Fibroblast of lung (primary cell): ENCODE measurements at regions not wholly inside any gene's neighbourhood (a gene's known extent, or its start where the extent isn't known, plus 50 kb on each side); places are given as distances from the start of the nearest gene placed in this dataset.

Experiments used
- DNase-seq, 2 donors: peaks; one replicate each; pipeline versions ENCODE4 v3.0.0 to v3.0.0-alpha.2; 2010; ENCODE audit warnings: low read depth in 2 of 2
- H2AFZ ChIP-seq: 2 replicates; pipeline ENCODE4 v1.5.1; 2012; ENCODE audit warnings: low read length, control low read depth, inconsistent platforms
- H3K27ac ChIP-seq: 2 replicates; pipeline ENCODE4 v1.5.1; 2011; ENCODE audit warnings: low read length, control low read depth; ENCODE audit not compliant: insufficient read depth
- H3K27me3 ChIP-seq: 2 replicates; pipeline ENCODE4 v1.5.1; 2011; ENCODE audit warnings: mild to moderate bottlenecking, low read length; ENCODE audit not compliant: control insufficient read depth, insufficient read depth
- H3K36me3 ChIP-seq: 2 replicates; pipeline ENCODE4 v1.5.1; 2011; ENCODE audit warnings: low read length; ENCODE audit not compliant: control insufficient read depth, insufficient read depth
- H3K4me1 ChIP-seq: 2 replicates; pipeline ENCODE4 v1.5.1; 2011; ENCODE audit warnings: low read length; ENCODE audit not compliant: control insufficient read depth, insufficient read depth; ENCODE audit errors: extremely low read depth
- H3K4me2 ChIP-seq: 2 replicates; pipeline ENCODE4 v1.5.1; 2011; ENCODE audit warnings: low read length, control low read depth; ENCODE audit not compliant: insufficient read depth; ENCODE audit errors: extremely low read depth
- H3K4me3 ChIP-seq, 4 experiments: fragments of 200-600 bp in 1 of 4; sonication (generic) in 1 of 4; replicated peaks in 1 of 4; 2 replicates each; pipeline ENCODE4 v1.5.1; 2011 to 2016; ENCODE audit warnings: low read length in 4 of 4, low read depth in 3 of 4, mild to moderate bottlenecking in 3 of 4, control low read depth in 2 of 4, inconsistent platforms in 1 of 4, mixed read lengths in 1 of 4; ENCODE audit not compliant: insufficient read depth in 1 of 4; ENCODE audit errors: control extremely low read depth in 1 of 4
- H3K79me2 ChIP-seq: 2 replicates; pipeline ENCODE4 v1.5.1; 2012; ENCODE audit warnings: mild to moderate bottlenecking, low read length, inconsistent platforms; ENCODE audit not compliant: control insufficient read depth, insufficient read depth
- H3K9ac ChIP-seq: 2 replicates; pipeline ENCODE4 v1.5.1; 2011; ENCODE audit warnings: mild to moderate bottlenecking, low read length, control low read depth; ENCODE audit not compliant: insufficient read depth
- H3K9me3 ChIP-seq: 2 replicates; pipeline ENCODE4 v1.5.1; 2012; ENCODE audit warnings: low read depth, low read length; ENCODE audit not compliant: control insufficient read depth, insufficient read depth
- H4K20me1 ChIP-seq: 2 replicates; pipeline ENCODE4 v1.5.1; 2011; ENCODE audit warnings: low read length; ENCODE audit not compliant: control insufficient read depth, insufficient read depth; ENCODE audit errors: extremely low read depth
- EZH2 ChIP-seq: IDR thresholded peaks from 2 replicates; pipeline ENCODE4 v1.5.1; 2012; ENCODE audit warnings: low read length, control low read depth, mild to moderate bottlenecking; ENCODE audit errors: missing control alignments
- TF ChIP-seq, protein P1 (sequence below), 2 donors: IDR thresholded peaks in 1 of 2; conservative IDR thresholded peaks in 1 of 2; 1 replicate in 1 of 2; 2 replicates in 1 of 2; pipeline ENCODE4 v1.5.1; 2011 to 2012; ENCODE audit warnings: low read length in 2 of 2, control low read depth in 1 of 2, inconsistent platforms in 1 of 2, low read depth in 1 of 2, mild to moderate bottlenecking in 1 of 2

DNA sequence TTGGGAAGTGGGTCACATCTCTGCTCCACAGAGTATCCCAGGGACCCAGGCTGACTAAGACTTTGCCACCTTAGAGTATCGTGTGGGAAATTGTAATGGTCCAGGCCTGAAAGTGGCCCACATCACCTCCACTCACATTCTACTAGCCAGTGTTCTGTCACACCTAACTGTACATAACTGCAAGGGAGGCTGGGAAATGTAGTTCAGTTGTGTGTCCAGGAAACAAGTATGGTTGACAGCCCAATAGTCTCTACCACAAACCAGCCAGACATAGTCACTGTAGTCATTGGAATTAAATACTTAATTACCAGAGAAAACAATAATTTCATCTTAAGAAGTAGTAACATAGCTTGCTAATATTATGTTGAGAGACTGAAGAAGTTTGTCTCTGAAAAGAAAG lies 233.4 kb upstream of the S100G start:
- no peaks in the 10 kb centered on the region for H3K9me3 ChIP-seq
- H3K4me2 ChIP-seq: no peak overlapping the region
- DNase-seq: no peak
- H3K9ac ChIP-seq: no peak overlapping the region
- H3K4me1 ChIP-seq: no peaks in the 10 kb centered on the region
- no peaks in the 10 kb centered on the region for H4K20me1 ChIP-seq
- no peaks in the 10 kb centered on the region for H3K79me2 ChIP-seq
- H3K4me3 ChIP-seq: no peak overlapping the region
- H3K27me3 ChIP-seq: no peaks in the 10 kb centered on the region
- H3K27ac ChIP-seq: no peak overlapping the region
- H3K36me3 ChIP-seq: no peaks in the 10 kb centered on the region
- H2AFZ ChIP-seq: no peak overlapping the region
- no peak for TF ChIP-seq EZH2
- TF ChIP-seq, protein P1, sequence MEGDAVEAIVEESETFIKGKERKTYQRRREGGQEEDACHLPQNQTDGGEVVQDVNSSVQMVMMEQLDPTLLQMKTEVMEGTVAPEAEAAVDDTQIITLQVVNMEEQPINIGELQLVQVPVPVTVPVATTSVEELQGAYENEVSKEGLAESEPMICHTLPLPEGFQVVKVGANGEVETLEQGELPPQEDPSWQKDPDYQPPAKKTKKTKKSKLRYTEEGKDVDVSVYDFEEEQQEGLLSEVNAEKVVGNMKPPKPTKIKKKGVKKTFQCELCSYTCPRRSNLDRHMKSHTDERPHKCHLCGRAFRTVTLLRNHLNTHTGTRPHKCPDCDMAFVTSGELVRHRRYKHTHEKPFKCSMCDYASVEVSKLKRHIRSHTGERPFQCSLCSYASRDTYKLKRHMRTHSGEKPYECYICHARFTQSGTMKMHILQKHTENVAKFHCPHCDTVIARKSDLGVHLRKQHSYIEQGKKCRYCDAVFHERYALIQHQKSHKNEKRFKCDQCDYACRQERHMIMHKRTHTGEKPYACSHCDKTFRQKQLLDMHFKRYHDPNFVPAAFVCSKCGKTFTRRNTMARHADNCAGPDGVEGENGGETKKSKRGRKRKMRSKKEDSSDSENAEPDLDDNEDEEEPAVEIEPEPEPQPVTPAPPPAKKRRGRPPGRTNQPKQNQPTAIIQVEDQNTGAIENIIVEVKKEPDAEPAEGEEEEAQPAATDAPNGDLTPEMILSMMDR (conservative IDR thresholded peaks at IDR 0.05 in 1 of 2, IDR thresholded peaks at IDR 0.05 in 1 of 2; ENCODE audit: low read depth in 1 of 2, low read length in 2 of 2): no peak

DNA sequence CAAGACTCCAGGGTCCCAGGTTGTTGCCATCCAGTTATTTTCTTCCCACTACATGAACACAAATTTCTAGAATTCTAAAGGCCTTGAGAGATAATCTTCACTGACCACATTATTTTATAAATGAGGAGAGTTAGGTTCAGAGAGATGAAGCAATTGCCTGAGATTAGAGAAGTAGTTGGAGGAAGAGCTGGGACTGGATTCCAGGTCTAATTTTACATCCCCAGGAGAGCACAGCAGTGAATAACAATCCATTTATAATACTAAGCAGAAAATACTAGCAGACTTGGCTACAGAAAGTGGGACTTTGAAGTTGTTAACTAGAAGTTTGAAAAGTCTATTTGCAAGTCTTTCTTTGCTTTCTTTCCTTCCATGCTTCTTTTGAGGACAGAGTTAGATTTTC lies 231.3 kb upstream of the S100G start:
- Histone ChIP-seq H3K36me3 (no peaks in the 10 kb centered on the region), H3K4me2 (no peak overlapping the region), H3K9ac (no peak overlapping the region), H2AFZ (no peak overlapping the region), H3K27me3 (no peaks in the 10 kb centered on the region), H3K4me3 (no peak overlapping the region), H4K20me1 (no peaks in the 10 kb centered on the region), H3K9me3 (no peaks in the 10 kb centered on the region), H3K4me1 (no peaks in the 10 kb centered on the region), H3K79me2 (no peaks in the 10 kb centered on the region), H3K27ac (no peak overlapping the region)
- DNase-seq: no peak
- TF ChIP-seq, protein P1 (conservative IDR thresholded peaks at IDR 0.05 in 1 of 2, IDR thresholded peaks at IDR 0.05 in 1 of 2; ENCODE audit: low read depth in 1 of 2, low read length in 2 of 2): no peak
- TF ChIP-seq EZH2: no peak

DNA sequence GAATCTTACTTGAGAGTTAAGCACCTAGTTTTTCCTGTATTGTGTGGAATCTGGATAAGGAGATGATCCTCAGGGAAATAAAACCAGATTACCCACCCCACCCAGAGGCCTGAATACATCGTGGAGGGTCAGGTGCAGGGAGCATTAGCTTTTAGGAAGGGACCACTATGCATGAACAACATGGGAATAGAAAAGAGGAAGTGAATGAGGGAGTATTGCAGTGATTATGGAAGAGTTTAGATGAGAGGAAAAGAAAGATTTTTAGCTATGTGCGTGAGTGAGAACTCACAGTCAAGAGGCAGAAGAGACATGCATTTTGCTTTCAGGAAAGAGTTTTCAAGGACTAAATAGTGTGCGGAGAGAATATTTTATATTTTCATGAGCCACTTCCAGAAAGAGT lies 222.3 kb upstream of the S100G start:
- Histone ChIP-seq H3K36me3 (no peaks in the 10 kb centered on the region), H3K27me3 (no peaks in the 10 kb centered on the region), H3K9me3 (no peaks in the 10 kb centered on the region), H4K20me1 (no peaks in the 10 kb centered on the region), H3K79me2 (no peaks in the 10 kb centered on the region), H3K4me3 (no peak overlapping the region), H3K4me1 (no peaks in the 10 kb centered on the region), H3K9ac (no peak overlapping the region), H3K4me2 (no peak overlapping the region), H2AFZ (no peak overlapping the region), H3K27ac (no peak overlapping the region)
- no peak for DNase-seq
- TF ChIP-seq, protein P1 (conservative IDR thresholded peaks at IDR 0.05 in 1 of 2, IDR thresholded peaks at IDR 0.05 in 1 of 2; ENCODE audit: low read depth in 1 of 2, low read length in 2 of 2): no peak
- no peak for TF ChIP-seq EZH2
